GM19468 (cell line): ENCODE measurements at regions not wholly inside any gene's neighbourhood (a gene's known extent, or its start where the extent isn't known, plus 50 kb on each side); places are given as distances from the start of the nearest gene placed in this dataset.

Source experiments
- ATAC-seq: cut with Tn5 transposase; IDR thresholded peaks from one replicate; pipeline ENCODE4 v1.9.1; 2021; ENCODE audit warnings: mild to moderate bottlenecking, moderate library complexity, moderate number of reproducible peaks; ENCODE audit not compliant: unreplicated experiment; ENCODE audit errors: extremely low read depth

DNA sequence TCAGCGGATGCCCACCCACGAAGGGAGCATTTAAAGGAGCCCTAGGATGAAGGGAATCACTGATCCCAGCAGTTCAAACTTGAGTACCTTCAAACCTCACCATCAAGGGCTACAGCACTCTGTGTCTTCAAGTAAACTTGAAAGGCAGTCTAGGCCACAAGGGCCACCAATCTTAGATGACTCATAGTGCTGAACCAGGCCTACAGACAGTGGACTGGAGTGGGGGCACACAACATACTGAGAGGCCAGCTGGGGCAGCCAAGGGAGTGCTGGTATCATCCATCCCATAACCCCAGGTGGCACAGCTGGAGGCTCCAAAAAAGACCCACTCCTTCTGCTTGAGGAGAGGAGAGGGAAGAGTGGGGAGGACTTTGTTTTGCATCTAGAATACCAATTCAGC is 345.4 kb downstream of the DUSP10 start:
- ATAC-seq: no peak

DNA sequence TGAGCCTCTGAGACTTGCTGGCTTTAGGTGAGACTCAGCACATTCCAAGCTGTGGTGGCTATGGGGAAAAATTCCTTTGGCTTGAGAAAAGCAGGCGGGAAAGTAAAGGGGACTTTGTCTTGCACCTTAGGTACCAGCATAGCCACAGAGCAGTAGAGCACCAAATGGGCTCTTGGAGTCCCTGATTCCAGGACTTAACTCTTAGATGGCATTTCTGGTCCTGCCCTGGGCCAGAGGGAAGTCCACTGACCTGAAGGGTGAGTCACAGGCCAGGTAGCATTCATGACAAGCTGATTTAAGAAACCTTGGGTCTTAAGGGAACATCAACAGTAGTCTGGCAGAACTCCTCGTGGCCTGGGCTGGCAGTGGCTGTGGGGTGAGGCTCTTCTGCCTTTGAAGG is 344.7 kb downstream of the DUSP10 start:
- no peak for ATAC-seq

DNA sequence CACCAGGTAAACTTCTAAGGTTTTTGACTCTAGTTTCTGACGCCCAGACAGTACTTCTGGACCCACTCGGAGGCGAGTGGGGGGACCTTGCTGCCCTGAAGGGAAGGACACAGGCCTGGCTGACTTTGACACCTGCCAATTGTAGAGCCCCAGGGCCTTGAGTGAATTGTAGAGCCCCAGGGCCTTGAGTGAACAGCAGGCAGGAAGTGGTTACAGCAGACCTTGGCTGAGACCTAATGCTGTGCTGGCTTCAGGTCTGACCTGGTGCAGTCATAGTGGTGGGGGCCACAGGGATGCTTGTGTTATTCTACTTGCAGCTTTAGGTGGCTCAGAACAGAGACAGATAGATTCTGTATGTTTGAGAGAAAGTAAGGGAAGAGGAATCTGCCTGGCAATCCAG is 344.3 kb downstream of the DUSP10 start:
- ATAC-seq: no peak

DNA sequence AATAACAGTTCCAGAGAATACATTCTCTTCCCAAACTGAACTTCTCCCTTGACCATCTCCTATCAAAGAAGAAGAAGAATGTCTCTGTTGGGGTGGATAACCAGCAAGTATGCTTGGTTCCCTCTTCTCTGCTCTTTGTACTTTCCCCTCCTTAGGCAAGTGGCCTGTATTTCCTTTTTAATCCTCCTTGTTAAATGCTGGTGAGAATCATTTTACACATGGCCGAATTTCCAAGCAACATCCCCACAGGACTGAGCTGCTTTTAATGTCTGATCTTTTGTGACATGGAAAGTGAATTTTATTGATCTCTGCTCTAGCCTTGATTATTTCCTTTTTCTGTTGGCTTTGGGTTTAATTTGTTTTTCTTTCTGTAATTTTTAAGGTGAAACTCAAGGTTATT is 336.7 kb downstream of the DUSP10 start:
- ATAC-seq: no peak

DNA sequence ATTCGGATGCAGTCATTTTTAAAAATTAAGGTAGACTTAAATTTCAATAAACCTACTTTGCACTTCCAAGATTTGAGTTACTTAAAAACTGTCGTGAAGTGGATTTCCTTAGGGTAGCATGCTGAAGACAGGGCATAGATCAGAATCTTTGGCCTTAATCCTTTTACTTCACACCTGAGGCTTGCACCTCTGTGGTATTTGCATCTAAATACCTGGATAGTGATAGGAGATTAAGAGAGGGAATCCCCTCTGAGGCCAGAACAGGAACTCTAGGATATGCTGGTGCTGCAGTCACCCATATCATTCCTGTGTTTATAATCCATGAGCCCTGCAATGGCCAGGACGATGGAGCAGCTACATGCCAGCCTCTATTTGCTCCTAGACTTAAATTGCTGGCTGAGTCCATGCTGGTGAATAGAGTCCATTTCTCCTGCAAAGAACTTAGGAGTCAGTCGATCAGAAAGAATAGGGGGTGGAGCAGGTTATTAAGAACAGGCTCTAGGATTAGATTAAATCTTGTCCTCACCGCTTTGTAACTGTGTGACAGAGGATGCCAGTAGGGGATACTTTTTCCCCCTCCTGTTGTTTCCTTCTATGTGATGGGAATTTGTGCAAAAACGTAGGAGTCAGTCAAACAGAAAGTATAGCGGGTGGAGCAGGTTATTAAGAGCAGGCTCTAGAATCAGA is 333.6 kb downstream of the DUSP10 start:
- no peak for ATAC-seq

DNA sequence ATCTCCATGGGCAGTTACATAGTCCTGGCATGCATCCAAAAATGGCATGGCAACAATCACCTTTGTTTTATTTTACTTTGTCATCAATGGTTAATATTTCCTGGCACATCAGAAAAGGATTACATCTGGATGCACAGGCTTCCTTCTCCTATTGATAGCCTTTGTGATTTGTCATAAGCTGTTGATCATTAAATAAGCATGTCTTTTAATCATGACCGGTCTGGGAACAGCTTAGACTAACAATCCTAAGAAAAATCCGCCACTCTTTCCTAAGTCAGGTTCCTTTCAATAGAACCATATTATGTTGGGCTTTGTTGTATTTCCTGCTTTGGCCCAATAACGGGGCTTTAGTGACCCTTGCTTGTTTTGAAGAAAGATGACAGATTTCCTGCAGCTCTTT is 330.6 kb downstream of the DUSP10 start:
- no peak for ATAC-seq

DNA sequence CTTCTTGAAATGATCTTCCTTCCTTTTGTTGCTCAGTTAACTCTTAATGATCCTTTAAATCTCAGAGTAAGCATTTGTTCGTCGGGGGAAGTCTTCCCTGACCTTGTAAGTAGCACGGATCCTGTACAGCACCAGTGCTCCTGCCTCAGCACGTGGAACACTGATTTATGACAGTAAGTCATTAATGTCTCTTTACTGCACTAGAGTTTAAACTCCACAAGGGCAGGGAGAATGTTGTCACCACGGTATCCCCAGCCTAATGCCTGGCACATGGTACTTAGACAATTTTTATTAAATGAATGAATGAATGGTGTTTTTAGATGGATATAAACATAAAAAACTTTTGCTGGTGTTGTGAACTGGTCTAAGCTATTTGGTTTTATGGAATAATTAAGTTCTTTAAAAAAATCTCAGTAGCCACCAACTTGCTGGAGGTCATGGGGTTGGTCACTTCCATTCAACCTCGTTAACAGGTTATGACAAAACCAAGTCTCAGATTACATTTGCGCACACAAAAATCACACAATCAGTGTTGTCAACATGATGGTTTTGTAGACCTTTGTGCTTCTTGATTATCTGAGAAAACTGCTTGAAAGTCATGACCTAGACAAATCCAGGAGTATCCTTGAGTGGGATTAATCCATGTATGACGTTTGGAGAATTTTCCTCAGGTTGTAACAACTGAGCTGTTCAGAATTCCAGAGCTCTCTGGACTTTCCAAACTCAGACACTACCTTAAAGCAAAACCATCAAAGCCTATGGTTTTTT is 326.9 kb downstream of the DUSP10 start:
- ATAC-seq: no peak

DNA sequence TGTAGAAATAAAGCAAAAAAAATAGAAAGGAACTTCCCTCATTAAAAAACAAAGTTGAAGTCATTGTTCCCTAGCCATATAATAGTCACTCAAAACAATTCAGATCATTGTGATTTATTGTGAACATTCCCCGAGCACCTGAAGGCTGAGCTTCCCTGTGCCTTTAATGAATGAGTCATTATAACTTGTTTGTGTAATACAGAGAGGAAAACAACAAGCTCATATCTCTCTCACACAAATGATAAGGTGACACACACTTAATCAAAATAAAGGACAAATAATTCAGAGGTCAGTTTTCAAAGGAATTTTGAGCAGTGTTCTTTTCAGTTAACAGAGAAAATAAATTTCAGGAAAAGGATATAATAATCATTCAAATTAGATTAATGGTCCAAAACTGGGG is 326.2 kb downstream of the DUSP10 start:
- ATAC-seq: no peak

DNA sequence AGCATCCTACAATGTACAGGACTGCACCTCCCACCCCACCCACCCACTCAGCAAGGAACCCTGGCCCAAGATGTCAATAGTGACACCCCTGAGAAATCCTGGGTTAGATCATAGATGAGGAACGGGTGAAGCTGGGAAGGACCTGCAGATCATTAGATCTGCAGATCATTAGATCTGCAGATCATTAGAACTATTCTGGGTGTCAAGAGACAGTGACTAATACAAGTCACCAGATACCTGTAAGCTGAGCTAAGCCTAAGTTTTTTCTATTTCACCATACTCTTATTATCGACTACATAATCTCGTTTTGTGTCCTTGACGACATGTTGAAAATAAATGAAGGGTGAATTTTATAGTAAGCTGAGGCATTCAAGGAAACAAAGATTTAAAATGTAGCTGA is 325.7 kb downstream of the DUSP10 start:
- no peak for ATAC-seq

DNA sequence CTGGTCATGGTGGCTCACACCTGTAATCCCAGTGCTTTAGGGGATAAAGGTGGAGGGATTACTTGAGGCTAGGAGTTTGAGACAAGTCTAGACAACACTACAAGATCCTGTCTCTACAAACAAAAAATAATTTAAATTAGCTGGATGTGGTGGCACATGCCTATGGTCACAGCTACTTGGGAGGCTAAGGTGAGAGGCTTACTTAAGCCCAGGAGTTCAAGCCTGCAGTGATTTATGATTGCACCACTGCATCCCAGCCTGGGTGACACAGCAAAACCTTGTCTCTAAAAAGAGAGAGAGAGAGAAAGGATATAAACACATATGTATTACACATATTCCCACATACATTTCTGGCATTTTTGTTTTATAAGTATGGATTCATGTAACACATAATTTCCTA is 325.2 kb downstream of the DUSP10 start:
- no peak for ATAC-seq

DNA sequence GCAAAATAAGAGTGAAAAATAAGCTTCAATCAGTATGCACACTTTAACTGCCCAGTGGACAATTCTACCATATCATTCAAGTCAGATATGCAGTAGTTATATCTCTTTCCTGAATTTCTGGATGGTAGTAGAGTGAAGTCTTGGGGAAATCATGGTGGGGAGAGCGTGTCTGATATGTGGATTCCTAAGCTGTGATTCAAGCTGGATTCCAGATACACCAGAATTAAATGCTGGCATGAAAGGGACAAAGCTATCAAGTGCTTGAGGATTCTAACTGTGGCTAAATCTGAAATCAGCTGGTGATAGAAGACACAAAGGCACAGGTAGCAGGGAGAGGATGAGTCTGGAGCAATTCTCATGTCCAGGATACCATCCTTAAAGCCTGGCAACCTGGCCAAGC is 323.5 kb downstream of the DUSP10 start:
- no peak for ATAC-seq

DNA sequence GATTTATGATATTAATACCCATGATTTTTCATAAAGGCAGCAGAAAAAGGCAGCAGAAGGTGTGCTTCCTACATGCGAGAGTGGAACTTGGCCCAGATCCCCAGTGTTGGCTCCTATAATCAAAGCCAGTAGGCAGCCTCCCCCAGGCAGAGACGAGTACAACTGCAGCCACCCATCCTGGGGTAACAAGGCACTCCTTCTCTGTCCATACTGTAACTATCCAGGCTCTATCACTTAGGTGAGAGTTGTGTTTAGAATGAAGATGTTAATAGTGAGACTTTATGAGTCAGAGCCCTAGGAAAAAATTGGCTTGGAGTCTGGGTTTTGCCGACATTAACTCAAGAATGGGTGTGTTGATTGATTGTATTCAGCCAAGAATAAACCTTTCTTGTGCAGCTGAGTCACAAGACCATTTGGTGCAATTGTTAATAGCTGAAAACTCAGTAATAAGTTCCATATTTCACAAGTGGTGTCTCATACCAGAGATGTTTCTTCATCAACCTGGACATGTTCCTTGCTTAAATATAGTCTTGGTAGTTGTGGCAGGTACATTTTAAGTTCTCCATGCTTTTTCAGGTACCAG is 322.3 kb downstream of the DUSP10 start:
- no peak for ATAC-seq

DNA sequence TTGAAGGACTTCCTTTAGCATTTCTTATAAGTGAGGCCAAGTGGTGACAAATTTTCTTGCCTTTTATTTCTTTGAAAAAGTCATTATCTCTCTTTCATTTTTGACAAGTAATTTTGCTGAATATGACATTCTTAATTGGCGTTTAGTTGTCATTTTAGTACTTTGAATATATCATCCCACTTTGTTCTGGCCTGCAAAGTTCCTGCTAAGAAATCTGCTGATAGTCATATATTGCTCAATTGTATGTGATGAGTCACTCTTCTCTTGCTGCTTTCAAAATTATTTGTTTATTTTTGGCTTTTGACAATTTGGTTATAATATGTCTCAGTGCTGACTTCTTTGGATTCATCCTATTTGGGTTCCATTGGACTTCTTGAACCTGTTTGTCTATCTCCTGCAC is 312.6 kb downstream of the DUSP10 start:
- no peak for ATAC-seq

DNA sequence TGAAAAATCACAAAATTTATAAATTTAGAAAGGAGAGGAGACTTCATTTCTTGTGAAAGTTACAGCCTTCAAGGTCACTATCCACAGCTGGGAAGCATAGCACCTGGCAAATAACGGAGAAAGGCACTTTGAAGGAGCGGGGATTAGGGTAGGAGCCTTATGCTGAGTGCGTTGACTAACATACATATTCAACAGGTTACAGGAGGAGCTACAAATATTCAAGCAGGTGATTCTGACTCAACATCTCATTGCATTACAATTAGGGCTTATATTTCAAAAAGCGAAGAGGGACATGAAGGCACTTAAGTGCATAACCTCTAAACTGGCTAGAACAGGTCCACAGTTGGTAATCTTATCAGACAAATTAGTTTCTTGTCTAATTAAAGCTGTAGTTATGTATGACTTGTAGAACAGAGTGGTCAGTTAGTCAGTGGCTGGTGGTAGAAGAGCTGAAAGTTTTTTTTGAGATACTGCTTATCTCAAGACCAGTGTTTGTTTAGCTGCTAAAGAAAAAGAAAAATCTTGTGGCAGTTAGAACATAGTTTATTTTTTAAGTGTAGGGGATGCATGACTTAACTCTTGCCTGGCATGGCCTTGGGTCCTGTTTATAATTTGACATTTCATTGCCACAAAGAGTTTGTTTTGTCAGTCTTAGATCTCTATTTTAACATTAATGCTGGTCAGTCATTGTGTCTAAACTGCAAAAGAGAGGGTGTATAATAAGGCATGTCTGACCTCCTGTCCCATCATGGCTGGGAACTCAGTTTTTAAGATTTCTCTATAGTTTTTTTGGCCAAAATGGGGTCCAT is 311.5 kb downstream of the DUSP10 start:
- ATAC-seq: no peak

DNA sequence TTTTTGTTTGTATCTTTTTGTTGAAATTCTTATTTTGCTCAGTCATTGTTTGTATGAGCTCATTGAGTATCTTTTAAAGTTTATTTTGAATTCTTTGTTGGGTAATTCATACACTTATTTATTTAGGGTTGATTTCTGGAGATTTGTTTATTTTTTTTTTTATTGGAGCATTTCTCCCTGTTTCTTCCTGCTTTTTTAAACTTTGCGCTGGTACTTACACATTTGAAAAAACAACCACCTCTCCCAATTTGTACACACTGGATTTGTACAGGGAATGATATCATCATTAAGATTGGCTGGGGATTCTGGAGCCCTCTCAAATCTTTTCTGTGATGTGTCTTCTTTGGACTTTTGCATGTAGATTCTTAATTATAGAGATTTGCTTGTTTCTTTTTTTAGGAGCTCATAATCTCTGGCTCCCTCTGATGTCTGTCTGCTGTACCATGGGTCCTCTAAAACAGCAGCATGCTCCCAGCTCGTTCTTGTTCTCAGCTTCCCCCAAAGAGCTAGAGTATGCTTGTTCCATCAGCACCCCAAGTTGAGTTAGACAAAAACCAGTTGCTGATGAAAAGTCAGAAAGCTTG is 310.7 kb downstream of the DUSP10 start:
- no peak for ATAC-seq

DNA sequence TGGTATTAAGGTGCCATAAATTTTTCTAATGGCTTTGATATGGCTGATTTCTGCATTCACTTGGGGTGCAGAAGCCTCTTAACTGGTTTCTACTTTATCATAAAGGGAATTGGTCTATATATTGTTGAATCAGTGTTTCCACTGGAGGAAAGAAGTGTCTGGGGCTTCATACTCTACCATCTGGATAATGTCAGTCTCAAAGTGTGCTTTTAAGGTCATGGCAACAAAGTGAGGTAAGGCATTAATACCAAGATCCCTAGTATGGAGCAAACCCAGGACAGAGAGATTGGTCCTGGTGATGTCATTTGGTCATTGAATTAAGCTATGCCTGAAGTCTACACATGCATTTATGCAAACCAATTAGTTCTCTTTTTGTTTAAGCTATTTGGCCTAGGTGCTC is 309.9 kb downstream of the DUSP10 start:
- no peak for ATAC-seq

DNA sequence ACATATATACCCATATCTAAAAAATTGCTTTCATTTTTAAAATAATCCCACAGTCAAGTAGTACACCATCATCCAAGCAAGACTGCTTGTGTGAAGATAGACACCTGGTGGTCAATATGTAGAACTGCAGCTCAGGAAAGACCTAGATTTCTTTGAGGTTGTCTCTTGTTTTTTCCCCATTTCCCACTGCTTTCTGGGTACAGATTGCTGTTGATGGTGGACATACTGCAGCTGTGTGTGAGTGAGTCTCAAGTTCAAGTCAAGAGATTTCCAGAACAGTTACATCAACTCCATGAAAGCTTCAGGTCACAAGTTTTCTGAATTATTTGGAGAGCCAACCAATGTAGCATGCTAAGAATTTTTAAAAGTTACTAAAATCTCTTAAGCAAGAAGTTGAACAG is 306.4 kb downstream of the DUSP10 start:
- no peak for ATAC-seq

DNA sequence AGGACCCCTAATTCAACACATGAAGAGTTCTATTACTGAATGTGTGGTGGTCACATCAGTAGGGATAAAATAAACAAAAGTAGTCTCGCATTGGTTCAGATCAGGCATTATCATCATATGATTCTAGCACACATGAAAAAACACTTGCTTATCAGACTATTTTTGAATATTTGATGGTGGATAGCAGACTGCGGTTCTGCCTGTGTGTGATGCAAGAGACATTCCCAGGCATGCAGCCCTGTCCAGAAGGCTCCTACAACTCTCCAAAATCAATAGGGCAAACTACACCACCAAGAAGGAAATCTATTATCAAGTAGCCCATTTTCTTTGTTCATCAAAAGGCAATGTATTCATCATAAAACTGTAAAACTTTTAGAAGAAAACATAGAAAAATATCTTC is 304.7 kb downstream of the DUSP10 start:
- no peak for ATAC-seq

DNA sequence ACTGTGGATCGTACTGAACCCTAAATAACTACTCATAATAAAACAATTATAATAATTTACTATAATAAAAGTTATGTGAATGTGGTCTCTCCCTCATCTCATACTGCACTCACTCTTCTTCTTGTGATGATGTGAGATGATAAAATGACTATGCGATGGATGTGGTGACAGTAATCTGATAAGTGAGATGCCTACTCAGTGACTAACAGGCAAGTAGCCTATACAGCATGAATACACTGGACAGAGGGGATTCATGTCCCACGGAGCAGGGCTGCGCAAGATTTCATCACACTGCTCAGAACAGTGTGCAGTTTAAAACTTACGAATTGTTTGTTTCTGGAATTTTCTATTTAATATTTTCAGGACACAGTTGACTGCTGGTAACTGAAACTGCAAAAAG is 304.0 kb downstream of the DUSP10 start:
- ATAC-seq: no peak

DNA sequence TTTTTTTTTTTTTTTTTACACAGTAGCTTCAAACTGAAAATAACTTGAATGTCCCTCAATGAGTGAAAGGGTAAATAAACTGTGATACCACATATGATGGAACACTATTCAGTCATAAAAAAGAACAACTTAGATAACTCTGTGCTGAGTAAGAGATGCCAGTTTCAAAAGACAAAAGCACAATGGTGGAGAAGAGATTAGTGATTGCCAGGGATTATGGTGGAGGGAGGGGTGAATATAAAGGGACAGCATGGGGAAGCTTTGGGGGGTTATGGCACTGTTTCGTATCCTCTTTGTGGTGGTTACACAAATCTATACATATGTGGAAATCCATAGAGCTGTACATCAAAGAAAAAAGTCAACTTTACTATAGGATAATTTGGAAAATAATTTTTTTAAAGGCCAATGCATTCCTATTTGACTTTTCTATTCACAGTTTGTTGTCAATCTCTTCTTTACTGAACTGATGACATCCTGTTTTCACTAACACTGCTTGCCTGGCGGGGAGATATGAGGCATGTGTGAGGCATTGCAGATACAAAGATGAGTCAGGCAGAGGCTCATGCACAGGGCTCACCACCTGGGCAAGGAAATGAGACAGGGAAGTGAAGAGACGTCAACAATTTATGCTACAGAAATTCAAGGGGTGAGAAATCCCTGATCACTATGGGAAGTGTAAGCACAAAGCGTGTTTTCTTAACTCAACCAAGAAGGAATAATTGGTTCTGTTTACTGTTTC is 302.7 kb downstream of the DUSP10 start:
- peak; percentile 74 for ATAC-seq
